ENCODE measurements at regions not wholly inside any gene's neighbourhood (a gene's known extent, or its start where the extent isn't known, plus 50 kb on each side); places are given as distances from the start of the nearest gene placed in this dataset.

GRCh38 chr12:98372340-98373024, 142.9 kb upstream of the TMPO start:
- TF ChIP-seq CTCF (conservative IDR thresholded peaks at IDR 0.05 in 1 of 2, IDR thresholded peaks at IDR 0.05 in 1 of 2; ENCODE audit: extremely low read depth in 1 of 2, insufficient read depth in 1 of 2, low read depth in 1 of 2, low read length in 2 of 2) = no peak
- TF ChIP-seq EZH2 (IDR thresholded peaks at IDR 0.05; ENCODE audit: borderline replicate concordance, low read length) = no peak
